ENCODE measurements at regions not wholly inside any gene's neighbourhood (a gene's known extent, or its start where the extent isn't known, plus 50 kb on each side); places are given as distances from the start of the nearest gene placed in this dataset.

GRCh38 chr17:79213305-79213704 is 138.7 kb downstream of the ENGASE start:
- TF ChIP-seq POLR2A (IDR thresholded peaks at IDR 0.05) (no peak), CTCF (IDR thresholded peaks at IDR 0.05) (no peak)
